ENCODE measurements at regions not wholly inside any gene's neighbourhood (a gene's known extent, or its start where the extent isn't known, plus 50 kb on each side); places are given as distances from the start of the nearest gene placed in this dataset.

- intact Hi-C loops (cut with DNase I): no loop called here
- no peak for DNase-seq (ENCODE audit: low spot score)
- no peak for ATAC-seq
Measured at GRCh38 chr3:67706934-67707333, 52.5 kb upstream of the SUCLG2 start.

- DNase-seq (ENCODE audit: low spot score): no peak
- ATAC-seq: no peak
- intact Hi-C loops (cut with DNase I): no loop called here
Measured at GRCh38 chr3:67704322-67704721, 49.9 kb upstream of the SUCLG2 start.

Data from sciatic nerve (tissue), 2 donors.